ENCODE measurements at regions not wholly inside any gene's neighbourhood (a gene's known extent, or its start where the extent isn't known, plus 50 kb on each side); places are given as distances from the start of the nearest gene placed in this dataset.

- TF ChIP-seq SIN3A (IDR thresholded peaks at IDR 0.05; ENCODE audit: borderline replicate concordance, insufficient read depth, low read length) (no peak), POLR2AphosphoS5 (IDR thresholded peaks at IDR 0.05; ENCODE audit: low read depth, low read length) (no peak), FOXP2 (optimal IDR thresholded peaks at IDR 0.05; ENCODE audit: borderline replicate concordance, extremely low read depth, extremely low read length, insufficient read depth) (no peak), TAF1 (IDR thresholded peaks at IDR 0.05; ENCODE audit: borderline replicate concordance, insufficient read depth, low read length) (no peak), REST (IDR thresholded peaks at IDR 0.05; ENCODE audit: insufficient read depth in 1 of 2, low read depth in 2 of 2, low read length in 2 of 2) (no peak)
These were observed 68.1 kb upstream of the FZD7 start for GRCh38 chr2:201965550-201965949.

- TF ChIP-seq SIN3A (IDR thresholded peaks at IDR 0.05; ENCODE audit: borderline replicate concordance, insufficient read depth, low read length) (no peak), FOXP2 (optimal IDR thresholded peaks at IDR 0.05; ENCODE audit: borderline replicate concordance, extremely low read depth, extremely low read length, insufficient read depth) (no peak), REST (IDR thresholded peaks at IDR 0.05; ENCODE audit: insufficient read depth in 1 of 2, low read depth in 2 of 2, low read length in 2 of 2) (no peak), TAF1 (IDR thresholded peaks at IDR 0.05; ENCODE audit: borderline replicate concordance, insufficient read depth, low read length) (no peak), POLR2AphosphoS5 (IDR thresholded peaks at IDR 0.05; ENCODE audit: low read depth, low read length) (no peak)
These were observed 66.8 kb upstream of the FZD7 start for GRCh38 chr2:201966691-201967438.

- no peak for TF ChIP-seq REST (IDR thresholded peaks at IDR 0.05; ENCODE audit: insufficient read depth in 1 of 2, low read depth in 2 of 2, low read length in 2 of 2)
- no peak for TF ChIP-seq FOXP2 (optimal IDR thresholded peaks at IDR 0.05; ENCODE audit: borderline replicate concordance, extremely low read depth, extremely low read length, insufficient read depth)
- TF ChIP-seq TAF1 (IDR thresholded peaks at IDR 0.05; ENCODE audit: borderline replicate concordance, insufficient read depth, low read length): no peak
- no peak for TF ChIP-seq SIN3A (IDR thresholded peaks at IDR 0.05; ENCODE audit: borderline replicate concordance, insufficient read depth, low read length)
- no peak for TF ChIP-seq POLR2AphosphoS5 (IDR thresholded peaks at IDR 0.05; ENCODE audit: low read depth, low read length)
These were observed 65.6 kb upstream of the FZD7 start for GRCh38 chr2:201968050-201968449.

- TF ChIP-seq SIN3A (IDR thresholded peaks at IDR 0.05; ENCODE audit: borderline replicate concordance, insufficient read depth, low read length) (no peak), POLR2AphosphoS5 (IDR thresholded peaks at IDR 0.05; ENCODE audit: low read depth, low read length) (no peak), REST (IDR thresholded peaks at IDR 0.05; ENCODE audit: insufficient read depth in 1 of 2, low read depth in 2 of 2, low read length in 2 of 2) (no peak), TAF1 (IDR thresholded peaks at IDR 0.05; ENCODE audit: borderline replicate concordance, insufficient read depth, low read length) (no peak), FOXP2 (optimal IDR thresholded peaks at IDR 0.05; ENCODE audit: borderline replicate concordance, extremely low read depth, extremely low read length, insufficient read depth) (no peak)
These were observed 65.2 kb upstream of the FZD7 start for GRCh38 chr2:201968476-201968875.

Data from PFSK-1 (cell line).